Adipocyte (in vitro differentiated cells): ENCODE measurements at regions not wholly inside any gene's neighbourhood (a gene's known extent, or its start where the extent isn't known, plus 50 kb on each side); places are given as distances from the start of the nearest gene placed in this dataset.
A peak's percentile ranks its signal among the peaks of the same experiment; 100 is the strongest.

Experiments
- DNase-seq: peaks from one replicate; pipeline ENCODE4 v3.0.0-alpha.2; 2015; ENCODE audit warnings: low read depth
- H3K27me3 ChIP-seq: replicated peaks from 2 replicates; pipeline ENCODE4 v1.7.0; 2013; ENCODE audit warnings: mild to moderate bottlenecking, low read length, moderate library complexity; ENCODE audit not compliant: control insufficient read depth, insufficient read depth
- H3K36me3 ChIP-seq: 2 replicates; pipeline ENCODE4 v1.7.0; 2013; ENCODE audit warnings: low read length, mild to moderate bottlenecking, moderate library complexity; ENCODE audit not compliant: control insufficient read depth, insufficient read depth, severe bottlenecking
- H3K4me1 ChIP-seq: 2 replicates; pipeline ENCODE4 v1.7.0; 2013; ENCODE audit warnings: mild to moderate bottlenecking, low read length, moderate library complexity; ENCODE audit not compliant: control insufficient read depth, insufficient read depth
- H3K4me3 ChIP-seq: 2 replicates; pipeline ENCODE4 v1.7.0; 2013; ENCODE audit warnings: mild to moderate bottlenecking, low read length, moderate library complexity
- H3K9ac ChIP-seq: 2 replicates; pipeline ENCODE4 v1.7.0; 2013; ENCODE audit warnings: mild to moderate bottlenecking, low read length, moderate library complexity
- H3K9me3 ChIP-seq: 2 replicates; pipeline ENCODE4 v1.7.0; 2013; ENCODE audit warnings: mild to moderate bottlenecking, low read length, moderate library complexity; ENCODE audit not compliant: control insufficient read depth

DNA sequence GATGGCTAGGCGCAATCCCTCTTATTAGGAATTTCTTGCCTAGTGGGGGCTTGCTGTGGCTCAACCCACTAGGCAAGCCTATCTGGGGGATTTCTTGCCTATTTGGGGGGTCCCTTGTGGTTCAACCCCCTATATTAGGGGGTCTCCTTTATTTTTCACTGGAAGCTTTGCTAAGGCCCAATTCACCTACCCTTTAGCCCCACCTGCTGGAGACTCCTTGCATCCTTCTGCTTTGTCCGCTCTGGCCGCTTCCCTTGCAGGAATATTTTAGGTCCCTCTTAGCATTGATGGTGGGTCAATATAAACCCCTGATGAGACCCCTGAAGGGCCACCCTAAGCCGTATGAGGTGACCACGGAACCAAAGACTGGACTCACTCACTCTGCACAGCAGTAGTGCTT lies 1552.1 kb downstream of the AACS start:
- DNase-seq: peak; percentile 5
- Histone ChIP-seq H3K9ac (no peak overlapping the region), H3K4me1 (no peaks in the 10 kb centered on the region), H3K9me3 (peaks cover 16% of the 10 kb centered on the region), H3K4me3 (no peak overlapping the region), H3K36me3 (no peaks in the 10 kb centered on the region), H3K27me3 (no peaks in the 10 kb centered on the region)

- Histone ChIP-seq H3K9ac (no peak overlapping the region), H3K36me3 (no peaks in the 10 kb centered on the region), H3K4me3 (no peak overlapping the region), H3K4me1 (no peaks in the 10 kb centered on the region), H3K27me3 (no peaks in the 10 kb centered on the region), H3K9me3 (peaks cover 8% of the 10 kb centered on the region)
- DNase-seq: no peak
Observed at GRCh38 chr12:126627596-126627995, 1562.4 kb downstream of the AACS start.

GRCh38 chr12:126636821-126637220 lies 1571.6 kb downstream of the AACS start:
- no peak overlapping the region for H3K9ac ChIP-seq
- no peaks in the 10 kb centered on the region for H3K9me3 ChIP-seq
- H3K4me1 ChIP-seq: no peaks in the 10 kb centered on the region
- no peak overlapping the region for H3K4me3 ChIP-seq
- no peaks in the 10 kb centered on the region for H3K27me3 ChIP-seq
- DNase-seq: no peak
- no peaks in the 10 kb centered on the region for H3K36me3 ChIP-seq

GRCh38 chr12:126644236-126645020 lies 1579.2 kb downstream of the AACS start:
- no peaks in the 10 kb centered on the region for H3K4me1 ChIP-seq
- no peak overlapping the region for H3K4me3 ChIP-seq
- H3K36me3 ChIP-seq: no peaks in the 10 kb centered on the region
- no peaks in the 10 kb centered on the region for H3K27me3 ChIP-seq
- no peak for DNase-seq
- no peak overlapping the region for H3K9ac ChIP-seq
- no peaks in the 10 kb centered on the region for H3K9me3 ChIP-seq

DNA sequence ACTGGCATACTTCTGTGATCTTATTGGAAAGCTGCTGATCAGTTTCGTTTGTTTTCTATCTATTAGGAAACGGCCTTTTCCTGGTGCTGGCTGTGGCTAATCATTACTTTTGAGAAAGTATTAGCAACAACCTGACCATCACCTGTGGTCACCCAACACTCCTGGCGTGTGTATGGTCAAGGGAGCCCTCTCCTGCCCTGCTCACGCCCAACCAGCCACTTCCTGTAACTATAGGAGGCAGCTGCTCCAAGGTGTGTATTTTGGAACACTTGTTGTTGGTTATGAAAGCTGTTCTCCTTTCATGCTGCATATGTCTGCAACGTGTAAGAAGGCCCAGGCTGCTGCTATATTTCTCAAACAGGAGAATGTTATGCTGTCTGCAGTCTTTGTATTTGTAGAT lies 1582.8 kb downstream of the AACS start:
- no peaks in the 10 kb centered on the region for H3K36me3 ChIP-seq
- H3K27me3 ChIP-seq: no peaks in the 10 kb centered on the region
- H3K9me3 ChIP-seq: no peaks in the 10 kb centered on the region
- H3K4me1 ChIP-seq: no peaks in the 10 kb centered on the region
- no peak overlapping the region for H3K4me3 ChIP-seq
- no peak for DNase-seq
- no peak overlapping the region for H3K9ac ChIP-seq

DNA sequence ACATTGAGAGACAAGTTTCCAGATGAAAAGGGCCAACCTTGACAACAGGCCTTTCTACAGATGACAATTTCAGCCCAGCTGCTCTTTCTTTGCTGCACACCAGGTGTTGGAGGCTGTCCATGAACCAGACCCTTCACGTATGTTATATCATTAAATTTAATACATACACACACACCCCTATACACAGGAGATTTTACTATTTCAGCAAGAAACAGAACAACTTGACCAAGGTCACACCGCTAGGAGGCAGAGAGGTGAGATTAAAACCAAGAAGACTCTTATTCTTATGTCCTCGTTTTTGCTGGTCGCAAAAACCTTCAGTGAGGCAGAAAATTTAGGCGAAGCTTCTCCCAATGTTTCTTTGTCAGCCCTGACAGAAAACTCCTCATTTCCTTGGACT lies 1585.9 kb downstream of the AACS start:
- no peaks in the 10 kb centered on the region for H3K9me3 ChIP-seq
- H3K4me3 ChIP-seq: no peak overlapping the region
- DNase-seq: no peak
- H3K36me3 ChIP-seq: no peaks in the 10 kb centered on the region
- H3K4me1 ChIP-seq: no peaks in the 10 kb centered on the region
- H3K9ac ChIP-seq: no peak overlapping the region
- H3K27me3 ChIP-seq: no peaks in the 10 kb centered on the region

DNA sequence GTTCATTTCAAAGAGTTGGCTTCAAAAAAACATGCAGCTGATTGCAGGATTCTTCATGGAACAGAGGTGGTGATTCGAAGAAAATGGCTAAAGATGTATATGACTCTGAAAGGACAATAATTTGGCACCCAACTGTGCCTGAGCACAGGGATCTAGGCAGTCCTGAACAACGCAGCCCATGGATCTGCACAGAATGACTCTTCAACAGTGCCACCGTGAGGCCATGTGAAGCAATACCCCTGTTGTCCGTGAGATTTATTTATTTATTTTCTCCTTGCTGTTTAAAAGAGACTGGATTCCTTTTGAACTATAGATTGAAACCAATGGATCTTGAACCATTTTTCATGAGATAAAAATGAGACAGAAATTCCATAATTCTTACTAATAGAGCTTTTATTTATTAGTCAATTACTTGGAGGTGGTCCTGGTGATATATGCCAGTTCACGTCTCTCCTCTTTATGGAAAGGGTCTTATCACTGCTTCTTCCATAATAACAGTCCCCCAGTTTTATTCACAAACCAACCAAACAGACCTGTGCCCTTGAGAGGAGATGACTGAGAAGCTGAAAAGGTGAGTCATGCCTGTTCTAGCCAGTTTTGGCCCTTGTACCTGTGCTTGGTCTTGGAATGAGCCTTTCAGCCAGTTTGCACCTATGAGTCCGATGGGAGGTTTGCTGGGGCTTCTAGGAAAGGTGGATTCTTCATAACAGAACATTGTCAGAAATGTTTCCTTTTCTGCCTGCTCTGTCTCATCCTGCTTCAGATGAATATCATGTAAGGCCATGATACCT lies 1598.3 kb downstream of the AACS start:
- Histone ChIP-seq H3K4me1 (peaks cover 20% of the 10 kb centered on the region), H3K4me3 (no peak overlapping the region), H3K36me3 (no peaks in the 10 kb centered on the region), H3K9me3 (peaks cover 9% of the 10 kb centered on the region), H3K9ac (no peak overlapping the region), H3K27me3 (no peaks in the 10 kb centered on the region)
- no peak for DNase-seq

GRCh38 chr12:126667339-126667738 lies 1599.6 kb upstream of the TMEM132C start:
- H3K36me3 ChIP-seq: no peaks in the 10 kb centered on the region
- H3K4me3 ChIP-seq: no peak overlapping the region
- peak overlapping the region; percentile 36 for H3K9ac ChIP-seq
- peaks cover 9% of the 10 kb centered on the region for H3K9me3 ChIP-seq
- peaks cover 30% of the 10 kb centered on the region for H3K4me1 ChIP-seq
- DNase-seq: peak; percentile 9
- no peaks in the 10 kb centered on the region for H3K27me3 ChIP-seq

- DNase-seq: peak; percentile 9
- Histone ChIP-seq H3K36me3 (no peaks in the 10 kb centered on the region), H3K4me1 (peaks cover 30% of the 10 kb centered on the region), H3K4me3 (peak overlapping the region; percentile 54), H3K27me3 (no peaks in the 10 kb centered on the region), H3K9me3 (no peaks in the 10 kb centered on the region), H3K9ac (peak overlapping the region; percentile 63)
Observed at GRCh38 chr12:126668538-126668937, 1598.4 kb upstream of the TMEM132C start.

GRCh38 chr12:126668961-126669360 lies 1598.0 kb upstream of the TMEM132C start:
- H3K27me3 ChIP-seq: no peaks in the 10 kb centered on the region
- no peaks in the 10 kb centered on the region for H3K36me3 ChIP-seq
- H3K9me3 ChIP-seq: no peaks in the 10 kb centered on the region
- H3K4me1 ChIP-seq: peaks cover 30% of the 10 kb centered on the region
- no peak for DNase-seq
- no peak overlapping the region for H3K4me3 ChIP-seq
- H3K9ac ChIP-seq: no peak overlapping the region

DNA sequence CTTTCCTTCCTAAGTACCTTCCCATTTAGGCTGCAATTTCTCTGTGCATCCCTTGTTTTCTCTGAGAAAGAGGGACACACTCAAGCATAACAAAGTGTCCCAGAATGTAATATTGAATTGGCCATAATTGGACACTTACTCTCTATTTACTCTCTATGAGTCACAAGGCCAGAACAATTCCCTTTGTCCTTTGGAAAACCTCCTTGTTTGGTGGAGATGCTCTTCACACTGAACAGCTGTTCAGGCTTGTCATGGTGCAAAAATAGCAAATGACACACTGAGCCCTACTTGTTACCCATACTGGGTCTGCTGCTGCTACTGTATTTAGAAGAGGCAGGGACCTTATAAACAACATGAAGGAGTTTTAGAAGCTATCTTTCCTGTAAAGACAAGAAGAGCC lies 1590.5 kb upstream of the TMEM132C start:
- H3K27me3 ChIP-seq: no peaks in the 10 kb centered on the region
- no peak overlapping the region for H3K9ac ChIP-seq
- H3K4me1 ChIP-seq: no peaks in the 10 kb centered on the region
- no peaks in the 10 kb centered on the region for H3K9me3 ChIP-seq
- H3K4me3 ChIP-seq: no peak overlapping the region
- DNase-seq: no peak
- no peaks in the 10 kb centered on the region for H3K36me3 ChIP-seq
